ENCODE measurements at regions not wholly inside any gene's neighbourhood (a gene's known extent, or its start where the extent isn't known, plus 50 kb on each side); places are given as distances from the start of the nearest gene placed in this dataset.
"Not testable (repeated sequence)": the region's sequence is repeated elsewhere in the genome, so short reads cannot be mapped to it uniquely, and the experiment has no call there.

DNA sequence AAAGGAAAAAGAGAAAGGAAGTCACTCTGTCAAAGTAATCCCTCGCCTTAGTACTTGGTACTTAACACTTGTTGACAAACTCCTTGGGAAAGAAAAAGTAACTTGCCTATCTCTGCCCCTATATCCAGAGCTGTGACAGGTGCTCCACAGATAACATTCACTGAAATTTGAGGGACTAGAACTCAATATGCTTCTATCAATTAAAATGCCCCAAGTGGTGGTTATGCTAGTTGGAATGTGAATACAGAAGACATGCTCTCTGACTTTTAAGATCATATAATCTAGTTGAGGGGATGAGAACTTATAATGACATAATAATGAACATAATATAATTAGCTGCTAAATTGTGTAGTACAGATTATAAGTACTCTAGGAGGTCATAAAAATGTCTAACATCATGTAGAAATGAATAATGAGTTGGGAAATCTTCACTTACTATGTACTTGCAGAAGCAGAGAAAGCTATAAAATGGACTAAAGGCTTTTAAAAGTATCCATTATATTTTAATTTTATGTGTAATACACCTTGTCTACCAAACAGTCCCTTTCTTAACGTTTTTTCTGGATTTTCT lies 153.1 kb upstream of the CCDC54 start:
- H3K36me3 ChIP-seq (ENCODE audit: insufficient read depth, low read length), result no peaks in the 10 kb centered on the region
- H3K79me2 ChIP-seq (ENCODE audit: insufficient read depth, low read length), result no peaks in the 10 kb centered on the region
- no peak overlapping the region for H2AFZ ChIP-seq (ENCODE audit: low read length)
- no peak overlapping the region for H3K9ac ChIP-seq (ENCODE audit: low read length)
- H3K4me1 ChIP-seq (ENCODE audit: insufficient read depth, low read length, severe bottlenecking), result no peaks in the 10 kb centered on the region
- H3K27me3 ChIP-seq (ENCODE audit: insufficient read depth, low read length), result no peaks in the 10 kb centered on the region
- H3K9me3 ChIP-seq (ENCODE audit: low read length), result no peaks in the 10 kb centered on the region
- H3F3A ChIP-seq (ENCODE audit: insufficient read depth, low read length), result no peaks in the 10 kb centered on the region
- no peaks in the 10 kb centered on the region for H4K20me1 ChIP-seq (ENCODE audit: insufficient read depth, low read length)
- no peak overlapping the region for H3K4me3 ChIP-seq (ENCODE audit: low read depth, low read length, poor library complexity, severe bottlenecking)
- H3K4me2 ChIP-seq (ENCODE audit: low read length), result no peak overlapping the region
- H3K9me2 ChIP-seq (ENCODE audit: low read depth, low read length), result no peaks in the 10 kb centered on the region
- TF ChIP-seq EZH2 (IDR thresholded peaks at IDR 0.05; ENCODE audit: borderline replicate concordance, low read length), result no peak
- TF ChIP-seq, protein P1, sequence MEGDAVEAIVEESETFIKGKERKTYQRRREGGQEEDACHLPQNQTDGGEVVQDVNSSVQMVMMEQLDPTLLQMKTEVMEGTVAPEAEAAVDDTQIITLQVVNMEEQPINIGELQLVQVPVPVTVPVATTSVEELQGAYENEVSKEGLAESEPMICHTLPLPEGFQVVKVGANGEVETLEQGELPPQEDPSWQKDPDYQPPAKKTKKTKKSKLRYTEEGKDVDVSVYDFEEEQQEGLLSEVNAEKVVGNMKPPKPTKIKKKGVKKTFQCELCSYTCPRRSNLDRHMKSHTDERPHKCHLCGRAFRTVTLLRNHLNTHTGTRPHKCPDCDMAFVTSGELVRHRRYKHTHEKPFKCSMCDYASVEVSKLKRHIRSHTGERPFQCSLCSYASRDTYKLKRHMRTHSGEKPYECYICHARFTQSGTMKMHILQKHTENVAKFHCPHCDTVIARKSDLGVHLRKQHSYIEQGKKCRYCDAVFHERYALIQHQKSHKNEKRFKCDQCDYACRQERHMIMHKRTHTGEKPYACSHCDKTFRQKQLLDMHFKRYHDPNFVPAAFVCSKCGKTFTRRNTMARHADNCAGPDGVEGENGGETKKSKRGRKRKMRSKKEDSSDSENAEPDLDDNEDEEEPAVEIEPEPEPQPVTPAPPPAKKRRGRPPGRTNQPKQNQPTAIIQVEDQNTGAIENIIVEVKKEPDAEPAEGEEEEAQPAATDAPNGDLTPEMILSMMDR (IDR thresholded peaks at IDR 0.05; ENCODE audit: low read length), result no peak
- H3K27ac ChIP-seq (ENCODE audit: low read depth, low read length, poor library complexity, severe bottlenecking), result no peak overlapping the region

DNA sequence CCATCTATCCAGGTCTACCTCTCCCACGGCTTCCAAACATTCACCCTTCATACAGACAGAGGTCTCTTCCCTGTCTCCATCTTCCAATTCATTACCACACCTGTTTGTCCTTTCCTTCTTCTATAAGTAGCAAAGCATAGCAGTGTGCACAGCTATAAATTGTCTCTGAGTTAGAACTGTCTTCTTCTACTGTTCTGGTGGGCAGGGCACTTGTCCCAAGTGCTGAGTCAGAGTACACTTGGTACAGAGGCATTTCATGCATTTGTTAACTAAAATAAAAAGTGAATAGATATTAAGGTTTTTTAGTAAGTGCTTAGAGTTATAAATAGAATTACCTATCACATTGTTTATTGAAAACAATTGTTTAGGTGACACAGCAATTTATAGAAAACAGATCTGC lies 150.1 kb upstream of the CCDC54 start:
- Histone ChIP-seq H3K9me2 (ENCODE audit: low read depth, low read length) (no peaks in the 10 kb centered on the region), H3F3A (ENCODE audit: insufficient read depth, low read length) (no peaks in the 10 kb centered on the region), H3K9me3 (ENCODE audit: low read length) (no peaks in the 10 kb centered on the region), H3K4me2 (ENCODE audit: low read length) (no peak overlapping the region), H3K9ac (ENCODE audit: low read length) (no peak overlapping the region), H3K79me2 (ENCODE audit: insufficient read depth, low read length) (no peaks in the 10 kb centered on the region), H3K36me3 (ENCODE audit: insufficient read depth, low read length) (no peaks in the 10 kb centered on the region), H4K20me1 (ENCODE audit: insufficient read depth, low read length) (no peaks in the 10 kb centered on the region), H3K4me3 (ENCODE audit: low read depth, low read length, poor library complexity, severe bottlenecking) (no peak overlapping the region), H3K4me1 (ENCODE audit: insufficient read depth, low read length, severe bottlenecking) (no peaks in the 10 kb centered on the region), H3K27me3 (ENCODE audit: insufficient read depth, low read length) (no peaks in the 10 kb centered on the region), H3K27ac (ENCODE audit: low read depth, low read length, poor library complexity, severe bottlenecking) (no peak overlapping the region), H2AFZ (ENCODE audit: low read length) (no peak overlapping the region)
- TF ChIP-seq, protein P1 (IDR thresholded peaks at IDR 0.05; ENCODE audit: low read length), result no peak

DNA sequence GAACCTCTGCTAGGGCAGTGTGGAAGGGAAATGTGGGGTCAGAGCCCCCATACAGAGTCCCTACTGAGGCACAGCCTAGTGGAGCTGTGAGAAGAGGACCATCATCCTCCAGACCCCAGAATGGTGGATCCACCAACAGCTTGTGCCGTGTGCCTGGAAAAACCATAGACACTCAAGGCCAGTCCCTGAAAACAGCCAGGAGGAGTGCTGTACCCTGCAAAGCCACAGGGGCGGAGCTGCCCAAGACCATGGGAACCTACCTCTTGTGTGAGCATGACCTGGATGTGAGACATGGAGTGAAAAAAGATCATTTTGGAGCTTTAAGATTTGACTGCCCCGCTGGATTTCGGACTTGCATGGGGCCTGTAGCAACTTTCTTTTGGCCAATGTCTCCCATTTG lies 143.4 kb upstream of the CCDC54 start:
- not testable (repeated sequence) for H3K27me3 ChIP-seq (ENCODE audit: insufficient read depth, low read length); H3K36me3 ChIP-seq (ENCODE audit: insufficient read depth, low read length); H3K79me2 ChIP-seq (ENCODE audit: insufficient read depth, low read length); H3K4me2 ChIP-seq (ENCODE audit: low read length); H3K9ac ChIP-seq (ENCODE audit: low read length); H3F3A ChIP-seq (ENCODE audit: insufficient read depth, low read length); H3K9me2 ChIP-seq (ENCODE audit: low read depth, low read length); H2AFZ ChIP-seq (ENCODE audit: low read length); H4K20me1 ChIP-seq (ENCODE audit: insufficient read depth, low read length); H3K9me3 ChIP-seq (ENCODE audit: low read length); H3K27ac ChIP-seq (ENCODE audit: low read depth, low read length, poor library complexity, severe bottlenecking); H3K4me3 ChIP-seq (ENCODE audit: low read depth, low read length, poor library complexity, severe bottlenecking)
- peaks cover 15% of the 10 kb centered on the region for H3K4me1 ChIP-seq (ENCODE audit: insufficient read depth, low read length, severe bottlenecking)

DNA sequence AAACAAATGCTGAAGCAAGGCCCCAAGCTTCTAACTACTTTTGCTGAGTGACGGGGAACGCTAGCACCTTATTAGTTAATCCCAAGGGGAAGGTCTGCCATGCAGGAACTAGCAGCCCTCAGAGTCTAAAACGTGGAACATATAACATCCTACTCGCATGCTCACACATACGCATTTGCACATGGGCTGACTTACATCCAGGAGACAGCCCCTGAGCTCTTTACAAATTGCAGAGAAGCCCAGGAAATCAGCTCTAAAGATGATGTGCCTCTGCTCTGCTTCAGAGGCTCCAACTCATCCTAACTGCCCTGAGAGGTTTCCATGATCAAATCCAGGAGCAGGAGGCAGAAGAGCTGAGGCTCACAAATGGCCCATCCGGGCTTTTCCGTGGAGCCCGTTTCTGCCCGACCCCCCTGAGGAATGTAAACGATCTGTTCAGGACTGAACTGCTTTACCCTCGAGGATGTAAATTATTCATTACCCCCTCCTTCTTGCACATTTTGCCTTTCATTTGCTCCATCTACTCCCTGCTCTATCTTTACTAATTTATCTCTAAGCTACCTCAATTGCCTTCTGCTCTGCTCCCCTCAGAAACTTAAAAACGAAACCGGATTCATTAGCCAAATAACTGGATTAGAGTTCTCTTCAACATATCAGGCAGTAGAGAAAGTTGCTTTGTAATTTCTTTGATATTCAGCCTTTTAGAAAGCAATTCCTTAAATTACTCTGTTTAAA lies 141.9 kb upstream of the CCDC54 start:
- Histone ChIP-seq H3K9me2 (ENCODE audit: low read depth, low read length) (no peaks in the 10 kb centered on the region), H2AFZ (ENCODE audit: low read length) (no peak overlapping the region), H3K4me1 (ENCODE audit: insufficient read depth, low read length, severe bottlenecking) (peaks cover 29% of the 10 kb centered on the region), H3K4me2 (ENCODE audit: low read length) (no peak overlapping the region), H3K27me3 (ENCODE audit: insufficient read depth, low read length) (no peaks in the 10 kb centered on the region), H3K79me2 (ENCODE audit: insufficient read depth, low read length) (no peaks in the 10 kb centered on the region), H3K9ac (ENCODE audit: low read length) (no peak overlapping the region), H3K9me3 (ENCODE audit: low read length) (no peaks in the 10 kb centered on the region), H4K20me1 (ENCODE audit: insufficient read depth, low read length) (no peaks in the 10 kb centered on the region), H3K4me3 (ENCODE audit: low read depth, low read length, poor library complexity, severe bottlenecking) (no peak overlapping the region), H3K27ac (ENCODE audit: low read depth, low read length, poor library complexity, severe bottlenecking) (no peak overlapping the region), H3K36me3 (ENCODE audit: insufficient read depth, low read length) (no peaks in the 10 kb centered on the region), H3F3A (ENCODE audit: insufficient read depth, low read length) (no peaks in the 10 kb centered on the region)
- TF ChIP-seq EZH2 (IDR thresholded peaks at IDR 0.05; ENCODE audit: borderline replicate concordance, low read length), result no peak
- TF ChIP-seq, protein P1 (IDR thresholded peaks at IDR 0.05; ENCODE audit: low read length), result no peak

Measured in OCI-LY1 (cell line).